H9 (cell line): ENCODE measurements at regions not wholly inside any gene's neighbourhood (a gene's known extent, or its start where the extent isn't known, plus 50 kb on each side); places are given as distances from the start of the nearest gene placed in this dataset.

Experiments used
- DNase-seq: peaks from one replicate; pipeline ENCODE4 v3.0.0-alpha.2; 2017
- H2AFZ ChIP-seq: one replicate; pipeline ENCODE4 v1.6.1; 2013; ENCODE audit warnings: mild to moderate bottlenecking, low read length, control low read depth, moderate library complexity
- H2AK5ac ChIP-seq: 2 replicates; pipeline ENCODE4 v1.6.1; 2013; ENCODE audit warnings: low read length, control low read depth, mixed read lengths; ENCODE audit not compliant: insufficient read length
- H2BK120ac ChIP-seq: one replicate; pipeline ENCODE4 v1.6.1; 2013; ENCODE audit warnings: low read depth, mild to moderate bottlenecking, low read length, control low read depth, inconsistent platforms; ENCODE audit not compliant: poor library complexity, severe bottlenecking
- H2BK12ac ChIP-seq: 2 replicates; pipeline ENCODE4 v1.6.1; 2013; ENCODE audit warnings: low read length, control low read depth, mixed read lengths, low read depth; ENCODE audit not compliant: insufficient read length
- H2BK15ac ChIP-seq: 2 replicates; pipeline ENCODE4 v1.6.1; 2013; ENCODE audit warnings: low read depth, low read length, control low read depth
- H2BK20ac ChIP-seq: one replicate; pipeline ENCODE4 v1.6.1; 2013; ENCODE audit warnings: low read depth, mild to moderate bottlenecking, low read length, control low read depth, inconsistent platforms; ENCODE audit not compliant: poor library complexity, severe bottlenecking
- H2BK5ac ChIP-seq: 2 replicates; pipeline ENCODE4 v1.6.1; 2013; ENCODE audit warnings: low read length, control low read depth, mixed read lengths; ENCODE audit not compliant: insufficient read length
- H3K14ac ChIP-seq: 2 replicates; pipeline ENCODE4 v1.6.1; 2013; ENCODE audit warnings: low read length, control low read depth; ENCODE audit not compliant: insufficient read depth
- H3K18ac ChIP-seq: 2 replicates; pipeline ENCODE4 v1.6.1; 2013; ENCODE audit warnings: low read depth, mild to moderate bottlenecking, mixed read lengths, low read length, control low read depth; ENCODE audit not compliant: insufficient read length
- H3K23ac ChIP-seq: 2 replicates; pipeline ENCODE4 v1.6.1; 2013; ENCODE audit warnings: low read length, control low read depth, mixed read lengths, low read depth; ENCODE audit not compliant: insufficient read length
- H3K23me2 ChIP-seq: 2 replicates; pipeline ENCODE4 v1.6.1; 2013; ENCODE audit warnings: low read depth, mild to moderate bottlenecking, mixed read lengths, low read length, control low read depth; ENCODE audit not compliant: insufficient read length, poor library complexity, severe bottlenecking
- H3K27ac ChIP-seq: 2 replicates; pipeline ENCODE4 v1.5.1; 2013; ENCODE audit warnings: low read length, control low read depth, mixed read lengths, low read depth; ENCODE audit not compliant: insufficient read length
- H3K27me3 ChIP-seq: 2 replicates; pipeline ENCODE4 v1.6.1; 2013; ENCODE audit warnings: low read length, control low read depth, inconsistent platforms; ENCODE audit not compliant: insufficient read depth
- H3K4ac ChIP-seq: 2 replicates; pipeline ENCODE4 v1.6.1; 2013; ENCODE audit warnings: low read depth, mild to moderate bottlenecking, control low read depth, inconsistent platforms, low read length, moderate library complexity
- H3K4me1 ChIP-seq: 2 replicates; pipeline ENCODE4 v1.6.1; 2013; ENCODE audit warnings: low read length, control low read depth, inconsistent platforms; ENCODE audit not compliant: insufficient read depth
- H3K4me2 ChIP-seq: 2 replicates; pipeline ENCODE4 v1.6.1; 2013; ENCODE audit warnings: low read length, control low read depth, mixed read lengths; ENCODE audit not compliant: insufficient read length, insufficient read depth
- H3K56ac ChIP-seq: 2 replicates; pipeline ENCODE4 v1.6.1; 2013; ENCODE audit warnings: low read depth, mild to moderate bottlenecking, mixed read lengths, low read length, control low read depth; ENCODE audit not compliant: insufficient read length
- H3K79me1 ChIP-seq: 2 replicates; pipeline ENCODE4 v1.6.1; 2013; ENCODE audit warnings: low read depth, mild to moderate bottlenecking, moderate library complexity, low read length, control low read depth, inconsistent platforms; ENCODE audit not compliant: insufficient read depth, poor library complexity, severe bottlenecking
- H3K79me2 ChIP-seq: 2 replicates; pipeline ENCODE4 v1.6.1; 2013; ENCODE audit warnings: low read length, control low read depth, inconsistent platforms; ENCODE audit not compliant: insufficient read depth
- H3K9ac ChIP-seq: 2 replicates; pipeline ENCODE4 v1.6.1; 2013; ENCODE audit warnings: low read length, control low read depth, mixed read lengths; ENCODE audit not compliant: insufficient read length; ENCODE audit errors: extremely low read depth
- H3K9me3 ChIP-seq: one replicate; pipeline ENCODE4 v1.6.1; 2013; ENCODE audit warnings: low read depth, low read length, inconsistent platforms; ENCODE audit not compliant: control insufficient read depth
- H3T11ph ChIP-seq: one replicate; pipeline ENCODE4 v1.6.1; 2013; ENCODE audit warnings: mild to moderate bottlenecking, low read length, control low read depth, inconsistent platforms
- H4K20me1 ChIP-seq: one replicate; pipeline ENCODE4 v1.6.1; 2013; ENCODE audit not compliant: control insufficient read depth, insufficient read length, insufficient read depth
- H4K5ac ChIP-seq: 2 replicates; pipeline ENCODE4 v1.6.1; 2013; ENCODE audit warnings: low read depth, mild to moderate bottlenecking, mixed read lengths, low read length, control low read depth; ENCODE audit not compliant: insufficient read length
- H4K8ac ChIP-seq: replicated peaks from 2 replicates; pipeline ENCODE4 v1.6.1; 2013; ENCODE audit warnings: low read length, control low read depth, mixed read lengths, low read depth; ENCODE audit not compliant: insufficient read length
- H4K91ac ChIP-seq: 2 replicates; pipeline ENCODE4 v1.6.1; 2013; ENCODE audit warnings: low read depth, mild to moderate bottlenecking, moderate library complexity, mixed read lengths, low read length, control low read depth; ENCODE audit not compliant: insufficient read length
- H3K27ac Mint-ChIP-seq, 3 experiments: 2 replicates in 2 of 3; 3 replicates in 1 of 3; pipeline ENCODE4 v1.8.0; 2020 to 2021; ENCODE audit warnings: mixed read lengths in 3 of 3, mild to moderate bottlenecking in 1 of 3, moderate library complexity in 1 of 3
- H3K27me3 Mint-ChIP-seq: 2 replicates; pipeline ENCODE4 v1.8.0; 2021; ENCODE audit warnings: low read depth, mild to moderate bottlenecking, moderate library complexity, mixed read lengths
- H3K36me3 Mint-ChIP-seq, 3 experiments: 2 replicates in 2 of 3; 3 replicates in 1 of 3; pipeline ENCODE4 v1.8.0; 2020 to 2021; ENCODE audit warnings: low read depth in 3 of 3, mixed read lengths in 3 of 3; ENCODE audit not compliant: insufficient read depth in 1 of 3
- H3K4me1 Mint-ChIP-seq, 2 experiments: 2 replicates each; pipeline ENCODE4 v1.8.0; 2020; ENCODE audit warnings: mixed read lengths in 2 of 2
- H3K4me3 Mint-ChIP-seq, 2 experiments: 2 replicates in 1 of 2; 3 replicates in 1 of 2; pipeline ENCODE4 v1.8.0; 2020 to 2021; ENCODE audit warnings: mild to moderate bottlenecking in 2 of 2, mixed read lengths in 2 of 2, moderate library complexity in 1 of 2
- H3K9me3 Mint-ChIP-seq, 2 experiments: 2 replicates in 1 of 2; 3 replicates in 1 of 2; pipeline ENCODE4 v1.8.0; 2020; ENCODE audit warnings: mild to moderate bottlenecking in 2 of 2, mixed read lengths in 2 of 2, moderate library complexity in 1 of 2
- CTCF ChIP-seq: fragments of 200-600 bp; sonication (generic); conservative IDR thresholded peaks from 3 replicates; pipeline ENCODE4 v1.8.0; 2021; ENCODE audit warnings: antibody characterized with exemption, mild to moderate bottlenecking

GRCh38 chr10:81288544-81288943, 586.5 kb upstream of the NRG3 start:
- H3K9ac ChIP-seq, result no peak overlapping the region
- Mint-ChIP-seq H3K27ac (no peak overlapping the region), H3K27me3 (no peaks in the 10 kb centered on the region; the same call in 1 of the 2 replicates), H3K4me3 (no peak overlapping the region), H3K9me3 (no peaks in the 10 kb centered on the region; a peak in 2 of 5 replicates), H3K36me3 (no peaks in the 10 kb centered on the region; a peak in 1 of 7 replicates), H3K4me1 (no peaks in the 10 kb centered on the region)
- no peak overlapping the region for H3T11ph ChIP-seq
- no peak for DNase-seq
- H3K23ac ChIP-seq, result no peak overlapping the region
- no peaks in the 10 kb centered on the region for H3K23me2 ChIP-seq
- H2BK15ac ChIP-seq, result no peak overlapping the region
- H2AK5ac ChIP-seq, result no peak overlapping the region
- no peak overlapping the region for H3K14ac ChIP-seq
- no peak overlapping the region for H4K8ac ChIP-seq
- H3K27me3 ChIP-seq, result no peaks in the 10 kb centered on the region
- no peak overlapping the region for H2AFZ ChIP-seq
- no peaks in the 10 kb centered on the region for H3K79me1 ChIP-seq
- no peak overlapping the region for H4K91ac ChIP-seq
- no peaks in the 10 kb centered on the region for H3K9me3 ChIP-seq
- no peaks in the 10 kb centered on the region for H4K20me1 ChIP-seq
- H3K27ac ChIP-seq, result no peak overlapping the region
- no peak overlapping the region for H2BK120ac ChIP-seq
- no peak overlapping the region for H2BK20ac ChIP-seq
- no peaks in the 10 kb centered on the region for H3K4me1 ChIP-seq
- H2BK5ac ChIP-seq, result no peak overlapping the region
- no peaks in the 10 kb centered on the region for H3K79me2 ChIP-seq
- no peak overlapping the region for H2BK12ac ChIP-seq
- H3K18ac ChIP-seq, result no peak overlapping the region
- no peak overlapping the region for H3K4ac ChIP-seq
- TF ChIP-seq CTCF, result no peak
- H3K4me2 ChIP-seq, result no peak overlapping the region
- no peak overlapping the region for H3K56ac ChIP-seq
- H4K5ac ChIP-seq, result no peak overlapping the region
